HEK293 (cell line): ENCODE measurements at regions not wholly inside any gene's neighbourhood (a gene's known extent, or its start where the extent isn't known, plus 50 kb on each side); places are given as distances from the start of the nearest gene placed in this dataset.

Source experiments
- CTCF ChIA-PET: fragments of 350-600 bp; formaldehyde crosslinking; extraction: SDS; loops from one replicate; lab custom pipeline; 2021; ENCODE audit warnings: antibody characterized with exemption; lab: Yijun Ruan, JAX
- POLR2A ChIA-PET: fragments of 300-600 bp; formaldehyde crosslinking; extraction: SDS; loops from one replicate; lab custom pipeline; 2020; ENCODE audit warnings: antibody characterized with exemption, inconsistent platforms; lab: Yijun Ruan, JAX
- H3K27ac ChIP-seq: fragments of 200-500 bp; sonication (Bioruptor generic); 2 replicates; pipeline ENCODE4 v1.5.1; 2014; ENCODE audit warnings: low read depth, low read length, control low read depth, inconsistent platforms; ENCODE audit errors: extremely low read depth
- H3K36me3 ChIP-seq, 2 experiments: fragments of 200-500 bp in 1 of 2; sonication (Bioruptor generic) in 1 of 2; 1 replicate in 1 of 2; 2 replicates in 1 of 2; pipeline ENCODE4 v1.5.1; 2014 to 2017; ENCODE audit warnings: inconsistent platforms in 2 of 2, low read length in 2 of 2; ENCODE audit not compliant: control insufficient read depth in 2 of 2, insufficient read depth in 1 of 2
- H3K4me1 ChIP-seq: fragments of 200-500 bp; sonication (Bioruptor generic); 2 replicates; pipeline ENCODE4 v1.5.1; 2014; ENCODE audit warnings: mild to moderate bottlenecking, low read length, inconsistent platforms; ENCODE audit not compliant: control insufficient read depth, insufficient read depth
- H3K4me3 ChIP-seq: 2 replicates; pipeline ENCODE4 v1.5.1; 2011; ENCODE audit warnings: low read depth, mild to moderate bottlenecking, control low read depth, low read length, moderate library complexity
- H3K9me3 ChIP-seq: fragments of 200-500 bp; sonication (Bioruptor generic); 2 replicates; pipeline ENCODE4 v1.5.1; 2014; ENCODE audit warnings: low read depth, low read length, inconsistent platforms; ENCODE audit not compliant: control insufficient read depth, insufficient read depth
- FEZF1 ChIP-seq: fragments of 450-650 bp; formaldehyde crosslinking; IDR thresholded peaks from 2 replicates; pipeline ENCODE4 v1.5.1; 2016; ENCODE audit warnings: missing biosample characterization, missing genetic modification characterization
- OVOL3 ChIP-seq: fragments of 450-650 bp; formaldehyde crosslinking; IDR thresholded peaks from 2 replicates; pipeline ENCODE4 v1.5.1; 2016; ENCODE audit warnings: missing biosample characterization, missing genetic modification characterization
- REPIN1 ChIP-seq: fragments of 450-650 bp; formaldehyde crosslinking; IDR thresholded peaks from 2 replicates; pipeline ENCODE4 v1.5.1; 2017; ENCODE audit warnings: missing biosample characterization, missing genetic modification characterization, low read depth
- SCRT2 ChIP-seq: fragments of 450-650 bp; formaldehyde crosslinking; IDR thresholded peaks from 2 replicates; pipeline ENCODE4 v1.5.1; 2016; ENCODE audit warnings: missing biosample characterization, missing genetic modification characterization
- SETDB1 ChIP-seq: IDR thresholded peaks from one replicate; pipeline ENCODE4 v1.6.1; 2017; ENCODE audit warnings: mild to moderate bottlenecking, low read length, moderate library complexity, mixed read lengths; ENCODE audit not compliant: insufficient read length
- TSHZ1 ChIP-seq: fragments of 450-650 bp; formaldehyde crosslinking; IDR thresholded peaks from 2 replicates; pipeline ENCODE4 v1.5.1; 2016; ENCODE audit warnings: missing biosample characterization, missing genetic modification characterization, borderline replicate concordance
- ZBTB21 ChIP-seq: fragments of 450-650 bp; formaldehyde crosslinking; IDR thresholded peaks from 2 replicates; pipeline ENCODE4 v1.5.1; 2017; ENCODE audit warnings: missing biosample characterization, missing genetic modification characterization
- ZNF121 ChIP-seq: fragments of 450-650 bp; formaldehyde crosslinking; IDR thresholded peaks from 2 replicates; pipeline ENCODE4 v1.5.1; 2016; ENCODE audit warnings: missing biosample characterization, missing genetic modification characterization
- ZNF132 ChIP-seq: fragments of 450-650 bp; formaldehyde crosslinking; IDR thresholded peaks from 2 replicates; pipeline ENCODE4 v1.5.1; 2017; ENCODE audit warnings: missing biosample characterization, missing genetic modification characterization, borderline replicate concordance
- ZNF2 ChIP-seq: fragments of 450-650 bp; formaldehyde crosslinking; IDR thresholded peaks from 2 replicates; pipeline ENCODE4 v1.5.1; 2016; ENCODE audit warnings: missing biosample characterization, missing genetic modification characterization
- ZNF211 ChIP-seq: fragments of 450-650 bp; formaldehyde crosslinking; IDR thresholded peaks from 2 replicates; pipeline ENCODE4 v1.5.1; 2016; ENCODE audit warnings: low read depth, missing biosample characterization, missing genetic modification characterization
- ZNF394 ChIP-seq: fragments of 450-650 bp; formaldehyde crosslinking; IDR thresholded peaks from 2 replicates; pipeline ENCODE4 v1.5.1; 2016; ENCODE audit warnings: missing biosample characterization, missing genetic modification characterization, mild to moderate bottlenecking, moderate library complexity, borderline replicate concordance
- ZNF398 ChIP-seq: fragments of 450-650 bp; formaldehyde crosslinking; IDR thresholded peaks from 2 replicates; pipeline ENCODE4 v1.5.1; 2017; ENCODE audit warnings: missing biosample characterization, missing genetic modification characterization
- ZNF501 ChIP-seq: fragments of 450-650 bp; formaldehyde crosslinking; IDR thresholded peaks from 2 replicates; pipeline ENCODE4 v1.5.1; 2016; ENCODE audit warnings: missing biosample characterization, missing genetic modification characterization
- ZNF544 ChIP-seq: fragments of 450-650 bp; formaldehyde crosslinking; IDR thresholded peaks from 2 replicates; pipeline ENCODE4 v1.5.0; 2017; ENCODE audit warnings: missing biosample characterization, missing genetic modification characterization
- ZNF621 ChIP-seq: fragments of 450-650 bp; formaldehyde crosslinking; IDR thresholded peaks from 2 replicates; pipeline ENCODE4 v1.5.1; 2017; ENCODE audit warnings: missing biosample characterization, missing genetic modification characterization
- ZNF664 ChIP-seq: fragments of 450-650 bp; formaldehyde crosslinking; IDR thresholded peaks from 2 replicates; pipeline ENCODE4 v1.5.1; 2016; ENCODE audit warnings: missing biosample characterization, missing genetic modification characterization
- ZNF692 ChIP-seq: fragments of 450-650 bp; formaldehyde crosslinking; IDR thresholded peaks from 2 replicates; pipeline ENCODE4 v1.5.1; 2016; ENCODE audit warnings: missing biosample characterization, missing genetic modification characterization
- ZNF707 ChIP-seq: fragments of 450-650 bp; formaldehyde crosslinking; IDR thresholded peaks from 2 replicates; pipeline ENCODE4 v1.5.1; 2016; ENCODE audit warnings: missing biosample characterization, missing genetic modification characterization
- TF ChIP-seq, protein P1 (sequence below): fragments of 450-650 bp; formaldehyde crosslinking; IDR thresholded peaks from 2 replicates; pipeline ENCODE4 v1.5.1; 2017; ENCODE audit warnings: missing biosample characterization, missing genetic modification characterization
- TF ChIP-seq, protein P2 (sequence below): fragments of 450-650 bp; formaldehyde crosslinking; IDR thresholded peaks from 2 replicates; pipeline ENCODE4 v1.5.1; 2016; ENCODE audit warnings: missing biosample characterization, missing genetic modification characterization, low read depth
- TF ChIP-seq, protein P3 (sequence below): fragments of 450-650 bp; formaldehyde crosslinking; conservative IDR thresholded peaks from 2 replicates; pipeline ENCODE4 v1.5.1; 2016; ENCODE audit warnings: low read depth, missing biosample characterization, missing genetic modification characterization

- ChIA-PET POLR2A (no interaction called here), CTCF (interaction anchor here (0.6 to 1.2 kb wide), 2 partner anchors 20 to 440 kb away, joined by 3 read pairs; no protein-coding TSS in a partner anchor)
- Histone ChIP-seq H3K27ac (peak overlapping the region; percentile 4; the same call in 1 of the 2 replicates), H3K9me3 (no peaks in the 10 kb centered on the region), H3K4me1 (peaks cover 9% of the 10 kb centered on the region), H3K4me3 (no peak overlapping the region), H3K36me3 (no peaks in the 10 kb centered on the region)
- TF ChIP-seq ZNF2 (tag by site-specific recombination): no peak
- TF ChIP-seq ZNF664 (tag by site-specific recombination): 0 out of 2 replicates have a peak, but pooled peaks have one; percentile 24
- no peak for TF ChIP-seq REPIN1 (tag by site-specific recombination)
- peak; percentile 49; the same call in 1 of the 2 replicates for TF ChIP-seq ZNF394 (tag by site-specific recombination)
- TF ChIP-seq ZNF621 (tag by site-specific recombination): no peak
- TF ChIP-seq ZNF121: no peak
- no peak for TF ChIP-seq ZNF132
- TF ChIP-seq ZNF501 (tag by site-specific recombination): 0 out of 2 replicates have a peak, but pooled peaks have one; percentile 37
- TF ChIP-seq, protein P1, sequence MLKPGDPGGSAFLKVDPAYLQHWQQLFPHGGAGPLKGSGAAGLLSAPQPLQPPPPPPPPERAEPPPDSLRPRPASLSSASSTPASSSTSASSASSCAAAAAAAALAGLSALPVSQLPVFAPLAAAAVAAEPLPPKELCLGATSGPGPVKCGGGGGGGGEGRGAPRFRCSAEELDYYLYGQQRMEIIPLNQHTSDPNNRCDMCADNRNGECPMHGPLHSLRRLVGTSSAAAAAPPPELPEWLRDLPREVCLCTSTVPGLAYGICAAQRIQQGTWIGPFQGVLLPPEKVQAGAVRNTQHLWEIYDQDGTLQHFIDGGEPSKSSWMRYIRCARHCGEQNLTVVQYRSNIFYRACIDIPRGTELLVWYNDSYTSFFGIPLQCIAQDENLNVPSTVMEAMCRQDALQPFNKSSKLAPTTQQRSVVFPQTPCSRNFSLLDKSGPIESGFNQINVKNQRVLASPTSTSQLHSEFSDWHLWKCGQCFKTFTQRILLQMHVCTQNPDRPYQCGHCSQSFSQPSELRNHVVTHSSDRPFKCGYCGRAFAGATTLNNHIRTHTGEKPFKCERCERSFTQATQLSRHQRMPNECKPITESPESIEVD (tag by site-specific recombination): peak; percentile 89
- 0 out of 2 replicates have a peak, but pooled peaks have one; percentile 34 for TF ChIP-seq OVOL3
- TF ChIP-seq ZNF692 (tag by site-specific recombination): peak; percentile 73
- peak; percentile 96 for TF ChIP-seq FEZF1
- TF ChIP-seq ZBTB21 (tag by site-specific recombination): peak; percentile 75
- TF ChIP-seq SCRT2: peak; percentile 61
- no peak for TF ChIP-seq ZNF707 (tag by site-specific recombination)
- TF ChIP-seq, protein P2, sequence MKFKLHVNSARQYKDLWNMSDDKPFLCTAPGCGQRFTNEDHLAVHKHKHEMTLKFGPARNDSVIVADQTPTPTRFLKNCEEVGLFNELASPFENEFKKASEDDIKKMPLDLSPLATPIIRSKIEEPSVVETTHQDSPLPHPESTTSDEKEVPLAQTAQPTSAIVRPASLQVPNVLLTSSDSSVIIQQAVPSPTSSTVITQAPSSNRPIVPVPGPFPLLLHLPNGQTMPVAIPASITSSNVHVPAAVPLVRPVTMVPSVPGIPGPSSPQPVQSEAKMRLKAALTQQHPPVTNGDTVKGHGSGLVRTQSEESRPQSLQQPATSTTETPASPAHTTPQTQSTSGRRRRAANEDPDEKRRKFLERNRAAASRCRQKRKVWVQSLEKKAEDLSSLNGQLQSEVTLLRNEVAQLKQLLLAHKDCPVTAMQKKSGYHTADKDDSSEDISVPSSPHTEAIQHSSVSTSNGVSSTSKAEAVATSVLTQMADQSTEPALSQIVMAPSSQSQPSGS (tag by site-specific recombination): 0 out of 2 replicates have a peak, but pooled peaks have one; percentile 50
- TF ChIP-seq, protein P3, sequence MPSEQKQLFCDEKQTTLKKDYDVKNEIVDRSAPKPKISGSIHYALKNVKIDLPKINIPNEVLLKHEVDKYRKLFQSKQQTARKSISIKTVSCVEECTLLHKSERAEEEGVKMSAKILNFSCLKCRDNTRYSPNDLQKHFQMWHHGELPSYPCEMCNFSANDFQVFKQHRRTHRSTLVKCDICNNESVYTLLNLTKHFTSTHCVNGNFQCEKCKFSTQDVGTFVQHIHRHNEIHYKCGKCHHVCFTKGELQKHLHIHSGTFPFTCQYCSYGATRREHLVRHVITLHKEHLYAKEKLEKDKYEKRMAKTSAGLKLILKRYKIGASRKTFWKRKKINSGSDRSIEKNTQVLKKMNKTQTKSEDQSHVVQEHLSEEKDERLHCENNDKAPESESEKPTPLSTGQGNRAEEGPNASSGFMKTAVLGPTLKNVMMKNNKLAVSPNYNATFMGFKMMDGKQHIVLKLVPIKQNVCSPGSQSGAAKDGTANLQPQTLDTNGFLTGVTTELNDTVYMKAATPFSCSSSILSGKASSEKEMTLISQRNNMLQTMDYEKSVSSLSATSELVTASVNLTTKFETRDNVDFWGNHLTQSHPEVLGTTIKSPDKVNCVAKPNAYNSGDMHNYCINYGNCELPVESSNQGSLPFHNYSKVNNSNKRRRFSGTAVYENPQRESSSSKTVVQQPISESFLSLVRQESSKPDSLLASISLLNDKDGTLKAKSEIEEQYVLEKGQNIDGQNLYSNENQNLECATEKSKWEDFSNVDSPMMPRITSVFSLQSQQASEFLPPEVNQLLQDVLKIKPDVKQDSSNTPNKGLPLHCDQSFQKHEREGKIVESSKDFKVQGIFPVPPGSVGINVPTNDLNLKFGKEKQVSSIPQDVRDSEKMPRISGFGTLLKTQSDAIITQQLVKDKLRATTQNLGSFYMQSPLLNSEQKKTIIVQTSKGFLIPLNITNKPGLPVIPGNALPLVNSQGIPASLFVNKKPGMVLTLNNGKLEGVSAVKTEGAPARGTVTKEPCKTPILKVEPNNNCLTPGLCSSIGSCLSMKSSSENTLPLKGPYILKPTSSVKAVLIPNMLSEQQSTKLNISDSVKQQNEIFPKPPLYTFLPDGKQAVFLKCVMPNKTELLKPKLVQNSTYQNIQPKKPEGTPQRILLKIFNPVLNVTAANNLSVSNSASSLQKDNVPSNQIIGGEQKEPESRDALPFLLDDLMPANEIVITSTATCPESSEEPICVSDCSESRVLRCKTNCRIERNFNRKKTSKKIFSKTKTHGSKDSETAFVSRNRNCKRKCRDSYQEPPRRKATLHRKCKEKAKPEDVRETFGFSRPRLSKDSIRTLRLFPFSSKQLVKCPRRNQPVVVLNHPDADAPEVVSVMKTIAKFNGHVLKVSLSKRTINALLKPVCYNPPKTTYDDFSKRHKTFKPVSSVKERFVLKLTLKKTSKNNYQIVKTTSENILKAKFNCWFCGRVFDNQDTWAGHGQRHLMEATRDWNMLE (tag by site-specific recombination): peak; percentile 52
- TF ChIP-seq ZNF544 (tag by site-specific recombination): no peak
- TF ChIP-seq ZNF398 (tag by site-specific recombination): no peak
- TF ChIP-seq TSHZ1 (tag by site-specific recombination): peak; percentile 90; the same call in 1 of the 2 replicates
- TF ChIP-seq ZNF211 (tag by site-specific recombination): 0 out of 2 replicates have a peak, but pooled peaks have one; percentile 22
- TF ChIP-seq SETDB1: peak; percentile 27
These were observed 164.4 kb downstream of the ETAA1 start for GRCh38 chr2:67561457-67561965.
